Bronchial epithelial cell (primary cell): ENCODE measurements at regions not wholly inside any gene's neighbourhood (a gene's known extent, or its start where the extent isn't known, plus 50 kb on each side); places are given as distances from the start of the nearest gene placed in this dataset.

Experiments
- DNase-seq: peaks from one replicate; pipeline ENCODE4 v3.0.0-alpha.2; 2010; ENCODE audit warnings: low read depth
- FAIRE-seq: peaks from 2 replicates; lab custom pipeline; 2011; peaks lifted over from hg19 to GRCh38; lab: Jason Lieb, UNC
- H3K27me3 ChIP-seq: 2 replicates; pipeline ENCODE4 v1.5.1; 2011; ENCODE audit warnings: low read length; ENCODE audit not compliant: control insufficient read depth, insufficient read depth
- H3K36me3 ChIP-seq: 2 replicates; pipeline ENCODE4 v1.5.1; 2011; ENCODE audit warnings: low read length; ENCODE audit not compliant: control insufficient read depth, insufficient read depth
- H3K4me3 ChIP-seq: 2 replicates; pipeline ENCODE4 v1.5.1; 2011; ENCODE audit warnings: mild to moderate bottlenecking, low read depth, low read length, control low read depth
- TF ChIP-seq, protein P1 (sequence below): IDR thresholded peaks from 2 replicates; pipeline ENCODE4 v1.5.1; 2011; ENCODE audit warnings: mild to moderate bottlenecking, moderate library complexity, low read length, control low read depth, inconsistent platforms; ENCODE audit not compliant: insufficient read depth, severe bottlenecking

DNA sequence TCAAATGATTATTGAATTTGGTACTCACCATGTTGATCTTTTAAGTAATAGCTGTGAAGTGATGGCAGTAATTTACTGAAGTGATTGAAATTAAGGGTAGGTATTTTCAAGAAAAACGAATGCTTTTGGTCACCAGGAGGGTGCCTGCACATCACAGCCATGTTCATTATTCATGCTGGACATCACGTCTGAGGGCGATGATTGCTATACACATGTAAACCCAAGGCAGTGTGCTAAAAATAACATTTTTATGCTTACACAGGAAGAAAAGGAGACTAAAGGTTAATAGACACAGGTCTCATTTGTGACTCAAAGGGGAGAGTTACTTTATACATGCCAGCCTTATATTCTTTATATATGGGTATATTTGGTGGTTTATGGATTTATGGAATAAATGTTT is 1146.0 kb downstream of the NLGN4X start:
- TF ChIP-seq, protein P1, sequence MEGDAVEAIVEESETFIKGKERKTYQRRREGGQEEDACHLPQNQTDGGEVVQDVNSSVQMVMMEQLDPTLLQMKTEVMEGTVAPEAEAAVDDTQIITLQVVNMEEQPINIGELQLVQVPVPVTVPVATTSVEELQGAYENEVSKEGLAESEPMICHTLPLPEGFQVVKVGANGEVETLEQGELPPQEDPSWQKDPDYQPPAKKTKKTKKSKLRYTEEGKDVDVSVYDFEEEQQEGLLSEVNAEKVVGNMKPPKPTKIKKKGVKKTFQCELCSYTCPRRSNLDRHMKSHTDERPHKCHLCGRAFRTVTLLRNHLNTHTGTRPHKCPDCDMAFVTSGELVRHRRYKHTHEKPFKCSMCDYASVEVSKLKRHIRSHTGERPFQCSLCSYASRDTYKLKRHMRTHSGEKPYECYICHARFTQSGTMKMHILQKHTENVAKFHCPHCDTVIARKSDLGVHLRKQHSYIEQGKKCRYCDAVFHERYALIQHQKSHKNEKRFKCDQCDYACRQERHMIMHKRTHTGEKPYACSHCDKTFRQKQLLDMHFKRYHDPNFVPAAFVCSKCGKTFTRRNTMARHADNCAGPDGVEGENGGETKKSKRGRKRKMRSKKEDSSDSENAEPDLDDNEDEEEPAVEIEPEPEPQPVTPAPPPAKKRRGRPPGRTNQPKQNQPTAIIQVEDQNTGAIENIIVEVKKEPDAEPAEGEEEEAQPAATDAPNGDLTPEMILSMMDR: no peak
- no peak for DNase-seq
- FAIRE-seq: no peak
- no peaks in the 10 kb centered on the region for H3K36me3 ChIP-seq
- no peaks in the 10 kb centered on the region for H3K27me3 ChIP-seq
- H3K4me3 ChIP-seq: no peak overlapping the region

DNA sequence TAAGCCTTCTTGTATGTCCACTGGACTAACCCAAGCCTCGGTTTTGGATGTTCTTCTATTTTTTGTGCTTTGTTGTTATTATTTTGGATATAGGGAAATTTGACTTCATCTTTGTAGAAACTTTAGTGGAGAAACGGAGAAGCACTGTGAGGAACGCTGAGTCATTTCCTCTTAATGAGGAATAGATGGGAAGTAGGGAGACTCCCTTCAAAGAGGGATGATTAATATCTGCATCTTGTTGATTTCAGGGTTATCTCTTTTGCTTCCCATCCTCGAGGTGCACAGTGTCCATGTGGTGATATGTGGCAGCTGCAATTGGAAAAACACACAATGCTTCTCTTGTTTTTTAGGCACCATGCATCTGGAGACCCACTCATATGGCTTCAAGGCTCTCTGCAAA is 1147.9 kb downstream of the NLGN4X start:
- Histone ChIP-seq H3K27me3 (no peaks in the 10 kb centered on the region), H3K36me3 (no peaks in the 10 kb centered on the region), H3K4me3 (no peak overlapping the region)
- TF ChIP-seq, protein P1: no peak
- peak; percentile 29 for DNase-seq
- no peak for FAIRE-seq

DNA sequence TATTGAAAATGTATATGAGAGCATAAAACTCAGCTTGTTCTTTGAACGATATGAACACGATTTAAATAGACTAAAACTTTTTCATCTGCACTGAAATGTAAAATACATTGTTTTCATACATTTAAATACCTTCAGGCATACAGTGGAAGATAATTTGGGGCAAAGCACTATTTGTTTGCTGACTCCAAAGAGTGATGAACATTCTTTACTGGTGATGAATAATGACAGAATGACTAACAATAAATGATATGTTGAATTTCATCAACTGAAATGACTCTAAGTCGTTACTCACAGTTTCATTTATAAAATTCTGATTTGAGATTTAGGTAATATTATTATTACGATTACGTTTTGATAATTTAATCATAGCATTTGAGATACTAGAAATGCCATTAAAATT is 1160.1 kb downstream of the NLGN4X start:
- Histone ChIP-seq H3K4me3 (no peak overlapping the region), H3K27me3 (no peaks in the 10 kb centered on the region), H3K36me3 (no peaks in the 10 kb centered on the region)
- TF ChIP-seq, protein P1: no peak
- DNase-seq (peak; percentile 59), FAIRE-seq (no peak)

DNA sequence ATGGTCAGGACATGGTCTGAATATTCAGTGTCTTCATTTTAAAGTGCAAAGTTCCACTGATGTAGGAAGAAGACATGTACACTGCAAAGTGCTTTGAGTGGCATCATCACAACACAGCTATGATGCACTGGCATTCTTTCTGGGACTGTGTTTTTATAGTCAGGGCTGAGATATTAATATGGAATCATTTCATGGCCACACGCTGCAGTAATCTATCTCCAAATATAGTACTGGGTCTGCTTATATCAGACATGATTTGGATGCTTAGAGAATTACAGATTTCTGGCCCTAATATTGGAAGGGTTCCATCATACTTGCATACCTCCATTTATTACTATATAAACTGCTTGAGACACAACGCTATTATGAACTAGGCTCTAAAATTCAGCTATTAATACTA is 1170.9 kb downstream of the NLGN4X start:
- no peaks in the 10 kb centered on the region for H3K36me3 ChIP-seq
- no peak for FAIRE-seq
- TF ChIP-seq, protein P1: no peak
- DNase-seq: no peak
- H3K27me3 ChIP-seq: no peaks in the 10 kb centered on the region
- no peak overlapping the region for H3K4me3 ChIP-seq

DNA sequence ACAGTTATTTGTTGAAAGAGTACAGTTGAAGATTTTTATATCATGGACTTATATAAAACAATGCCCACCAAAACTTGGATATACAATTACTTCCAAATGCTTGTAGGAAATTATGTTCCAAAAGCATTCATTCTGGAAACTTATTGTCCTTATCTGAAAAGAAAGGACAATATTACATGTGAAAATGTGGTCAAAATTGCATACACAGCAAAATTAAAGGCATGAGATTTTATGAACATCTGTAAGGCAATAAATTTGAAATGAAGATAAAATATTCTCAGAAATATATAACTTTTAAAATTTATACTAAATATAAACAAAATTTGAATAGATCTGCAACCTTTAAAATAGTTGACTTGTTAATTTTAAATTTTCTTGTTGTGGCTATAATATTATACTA is 1173.8 kb downstream of the NLGN4X start:
- DNase-seq (no peak), FAIRE-seq (no peak)
- TF ChIP-seq, protein P1: no peak
- Histone ChIP-seq H3K4me3 (no peak overlapping the region), H3K36me3 (no peaks in the 10 kb centered on the region), H3K27me3 (no peaks in the 10 kb centered on the region)

DNA sequence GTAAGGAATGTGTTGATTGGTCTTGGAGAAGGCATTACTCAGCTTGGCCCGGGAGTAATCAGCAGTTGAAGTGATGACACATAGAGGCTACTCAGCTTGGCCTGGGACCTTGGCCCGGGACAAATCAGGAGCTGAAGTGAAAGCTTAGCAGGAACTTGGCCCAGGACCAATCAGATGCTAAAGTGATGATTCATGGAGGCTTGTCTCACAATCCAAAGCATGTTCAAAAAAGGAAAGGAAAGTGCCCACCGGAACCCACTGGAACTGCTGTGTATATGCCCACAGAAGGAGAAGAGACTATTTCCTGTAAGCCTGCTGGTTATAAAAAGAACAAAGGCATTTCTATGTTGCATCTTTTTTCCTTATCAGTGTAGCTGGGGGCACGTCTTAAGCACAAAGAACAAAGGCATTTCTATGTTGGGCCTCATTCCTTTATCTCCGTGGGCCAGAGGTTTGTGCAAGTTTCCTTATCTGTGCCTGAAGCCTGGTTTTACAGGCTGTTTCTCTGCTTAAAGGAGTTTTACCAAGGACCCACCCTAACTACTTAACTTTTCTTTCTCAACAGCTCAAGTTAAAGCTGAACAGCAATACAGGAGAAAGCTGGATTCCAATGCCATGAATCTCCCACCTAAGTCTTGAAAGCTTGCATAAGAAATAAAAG is 1176.7 kb downstream of the NLGN4X start:
- Histone ChIP-seq H3K4me3 (no peak overlapping the region), H3K36me3 (no peaks in the 10 kb centered on the region), H3K27me3 (no peaks in the 10 kb centered on the region)
- no peak for FAIRE-seq
- DNase-seq: peak; percentile 84
- TF ChIP-seq, protein P1: no peak
